IPS DF 4.7 (cell line): ENCODE measurements at regions not wholly inside any gene's neighbourhood (a gene's known extent, or its start where the extent isn't known, plus 50 kb on each side); places are given as distances from the start of the nearest gene placed in this dataset.

ENCODE experiments used
- DNase-seq: peaks from one replicate; pipeline ENCODE4 v3.0.0-alpha.2; 2013; ENCODE audit warnings: low spot score; ENCODE audit errors: extremely low read depth

GRCh38 chr9:106639873-106640568, 222.9 kb upstream of the ZNF462 start:
- DNase-seq, result no peak

- no peak for DNase-seq
Measured at GRCh38 chr9:106643211-106643930, 219.6 kb upstream of the ZNF462 start.

GRCh38 chr9:106644661-106645060, 218.3 kb upstream of the ZNF462 start:
- no peak for DNase-seq

- no peak for DNase-seq
Measured at GRCh38 chr9:106648799-106649198, 214.2 kb upstream of the ZNF462 start.

GRCh38 chr9:106649664-106650063, 213.3 kb upstream of the ZNF462 start:
- no peak for DNase-seq

- DNase-seq, result no peak
Measured at GRCh38 chr9:106653213-106653612, 209.8 kb upstream of the ZNF462 start.

- no peak for DNase-seq
Measured at GRCh38 chr9:106655966-106656365, 207.0 kb upstream of the ZNF462 start.

GRCh38 chr9:106657926-106658325, 205.0 kb upstream of the ZNF462 start:
- DNase-seq, result no peak

GRCh38 chr9:106668534-106668933, 194.4 kb upstream of the ZNF462 start:
- no peak for DNase-seq

GRCh38 chr9:106669835-106670234, 193.1 kb upstream of the ZNF462 start:
- DNase-seq, result no peak

GRCh38 chr9:106670418-106670817, 192.5 kb upstream of the ZNF462 start:
- no peak for DNase-seq

- DNase-seq, result no peak
Measured at GRCh38 chr9:106675780-106676179, 187.2 kb upstream of the ZNF462 start.

- DNase-seq, result no peak
Measured at GRCh38 chr9:106677374-106677773, 185.6 kb upstream of the ZNF462 start.

- no peak for DNase-seq
Measured at GRCh38 chr9:106677830-106678229, 185.1 kb upstream of the ZNF462 start.

GRCh38 chr9:106678273-106678672, 184.7 kb upstream of the ZNF462 start:
- no peak for DNase-seq

GRCh38 chr9:106682420-106682819, 180.5 kb upstream of the ZNF462 start:
- DNase-seq, result no peak

- no peak for DNase-seq
Measured at GRCh38 chr9:106683454-106683853, 179.5 kb upstream of the ZNF462 start.

- no peak for DNase-seq
Measured at GRCh38 chr9:106684940-106685695, 177.8 kb upstream of the ZNF462 start.

- no peak for DNase-seq
Measured at GRCh38 chr9:106689089-106689488, 173.9 kb upstream of the ZNF462 start.

- DNase-seq, result no peak
Measured at GRCh38 chr9:106691627-106692026, 171.3 kb upstream of the ZNF462 start.

- no peak for DNase-seq
Measured at GRCh38 chr9:106693558-106693957, 169.4 kb upstream of the ZNF462 start.

GRCh38 chr9:106696804-106697203, 166.2 kb upstream of the ZNF462 start:
- DNase-seq, result no peak
